A673 (cell line): ENCODE measurements at regions not wholly inside any gene's neighbourhood (a gene's known extent, or its start where the extent isn't known, plus 50 kb on each side); places are given as distances from the start of the nearest gene placed in this dataset.

Experiments
- BruUV-seq: library from RNA; stranded (reverse); fragments of 400-500 nt; replicated peaks from 2 replicates; lab custom pipeline; 2021; lab: Mats Ljungman, UMichigan
- CTCF ChIA-PET: fragments of 300-600 bp; sonication (Branson Sonifier 250); formaldehyde crosslinking; loops from one replicate; lab custom pipeline; 2022; ENCODE audit warnings: antibody characterized with exemption; lab: Charles Lee
- POLR2A ChIA-PET: fragments of 300-600 bp; sonication (Branson Sonifier 250); formaldehyde crosslinking; loops from one replicate; lab custom pipeline; 2022; ENCODE audit warnings: antibody characterized with exemption; ENCODE audit not compliant: low non-redundant PET; lab: Charles Lee
- DNase-seq: peaks from one replicate; pipeline ENCODE4 v3.0.0-alpha.2; 2015; ENCODE audit warnings: low spot score
- H3K27ac ChIP-seq: fragments of 200-600 bp; sonication (generic); 2 replicates; pipeline ENCODE4 v1.5.1; 2016; ENCODE audit warnings: mixed run types, low read depth, mild to moderate bottlenecking, mixed read lengths, antibody characterized with exemption, low read length; ENCODE audit not compliant: poor library complexity, severe bottlenecking
- H3K27me3 ChIP-seq: fragments of 200-600 bp; sonication (generic); replicated peaks from 2 replicates; pipeline ENCODE4 v1.6.1; 2017; ENCODE audit warnings: mixed run types, low read depth, mild to moderate bottlenecking, mixed read lengths, antibody characterized with exemption, low read length; ENCODE audit not compliant: insufficient read depth, poor library complexity
- H3K36me3 ChIP-seq: fragments of 200-600 bp; sonication (generic); 2 replicates; pipeline ENCODE4 v1.6.1; 2016; ENCODE audit warnings: mixed run types, mild to moderate bottlenecking, mixed read lengths, antibody characterized with exemption, low read length; ENCODE audit not compliant: insufficient read depth, poor library complexity, severe bottlenecking
- H3K4me1 ChIP-seq: fragments of 200-600 bp; sonication (generic); 2 replicates; pipeline ENCODE4 v1.6.1; 2017; ENCODE audit warnings: mixed run types, mild to moderate bottlenecking, mixed read lengths, antibody characterized with exemption, low read length; ENCODE audit not compliant: insufficient read depth, poor library complexity, severe bottlenecking
- H3K4me3 ChIP-seq: fragments of 200-600 bp; sonication (generic); 2 replicates; pipeline ENCODE4 v1.5.1; 2016; ENCODE audit warnings: low read depth, mixed run types, mild to moderate bottlenecking, mixed read lengths, low read length; ENCODE audit not compliant: poor library complexity, severe bottlenecking
- H3K9me3 ChIP-seq: fragments of 200-600 bp; sonication (generic); 2 replicates; pipeline ENCODE4 v1.6.1; 2016; ENCODE audit warnings: mixed run types, low read depth, mild to moderate bottlenecking, mixed read lengths, antibody characterized with exemption, low read length; ENCODE audit not compliant: poor library complexity, severe bottlenecking
- CTCF ChIP-seq: fragments of 300-800, 200-600 bp; sonication (generic); conservative IDR thresholded peaks from 2 replicates; pipeline ENCODE4 v1.5.1; 2017; ENCODE audit warnings: low read depth, mild to moderate bottlenecking, antibody characterized with exemption, low read length, moderate library complexity, mixed read lengths
- EZH2 ChIP-seq: fragments of 200-600 bp; sonication (generic); IDR thresholded peaks from 2 replicates; pipeline ENCODE4 v1.6.1; 2017; ENCODE audit warnings: borderline replicate concordance, low read depth, mild to moderate bottlenecking, mixed read lengths, antibody characterized with exemption, low read length; ENCODE audit not compliant: poor library complexity, severe bottlenecking
- intact Hi-C: fragments of 100-400 bp; cut with micrococcal nuclease; formaldehyde crosslinking; loops from one replicate; pipeline ENCODE4 v1.10.0; 2022; ENCODE audit not compliant: unreplicated experiment

GRCh38 chr5:154136141-154136540 is 54.4 kb upstream of the GALNT10 start:
- POLR2A ChIA-PET, result no interaction called here
- no peaks in the 10 kb centered on the region for H3K4me1 ChIP-seq
- DNase-seq, result no peak
- intact Hi-C loops, result no loop called here
- no peaks in the 10 kb centered on the region for H3K9me3 ChIP-seq
- CTCF ChIA-PET, result no interaction called here
- H3K4me3 ChIP-seq, result no peak overlapping the region
- BruUV-seq, result no TSS peak
- TF ChIP-seq EZH2, result no peak
- TF ChIP-seq CTCF, result no peak
- no peaks in the 10 kb centered on the region for H3K27me3 ChIP-seq
- H3K27ac ChIP-seq, result no peak overlapping the region
- H3K36me3 ChIP-seq, result no peaks in the 10 kb centered on the region

GRCh38 chr5:154138701-154139100 is 51.8 kb upstream of the GALNT10 start:
- no TSS peak for BruUV-seq
- Histone ChIP-seq H3K27ac (no peak overlapping the region), H3K9me3 (no peaks in the 10 kb centered on the region), H3K4me1 (peaks cover 4% of the 10 kb centered on the region), H3K36me3 (no peaks in the 10 kb centered on the region), H3K27me3 (no peaks in the 10 kb centered on the region), H3K4me3 (no peak overlapping the region)
- no peak for DNase-seq
- ChIA-PET CTCF (no interaction called here), POLR2A (no interaction called here)
- TF ChIP-seq EZH2, result no peak
- TF ChIP-seq CTCF, result no peak
- intact Hi-C loops, result no loop called here

GRCh38 chr5:154140381-154140780 is 50.2 kb upstream of the GALNT10 start:
- TF ChIP-seq CTCF (no peak), EZH2 (no peak)
- no peak for DNase-seq
- Histone ChIP-seq H3K27me3 (no peaks in the 10 kb centered on the region), H3K36me3 (no peaks in the 10 kb centered on the region), H3K4me3 (no peak overlapping the region), H3K4me1 (peaks cover 4% of the 10 kb centered on the region), H3K27ac (no peak overlapping the region), H3K9me3 (no peaks in the 10 kb centered on the region)
- intact Hi-C loops, result no loop called here
- CTCF ChIA-PET, result no interaction called here
- no TSS peak for BruUV-seq
- POLR2A ChIA-PET, result no interaction called here
